ENCODE measurements at regions not wholly inside any gene's neighbourhood (a gene's known extent, or its start where the extent isn't known, plus 50 kb on each side); places are given as distances from the start of the nearest gene placed in this dataset.
"Not testable (repeated sequence)": the region's sequence is repeated elsewhere in the genome, so short reads cannot be mapped to it uniquely, and the experiment has no call there.

DNA sequence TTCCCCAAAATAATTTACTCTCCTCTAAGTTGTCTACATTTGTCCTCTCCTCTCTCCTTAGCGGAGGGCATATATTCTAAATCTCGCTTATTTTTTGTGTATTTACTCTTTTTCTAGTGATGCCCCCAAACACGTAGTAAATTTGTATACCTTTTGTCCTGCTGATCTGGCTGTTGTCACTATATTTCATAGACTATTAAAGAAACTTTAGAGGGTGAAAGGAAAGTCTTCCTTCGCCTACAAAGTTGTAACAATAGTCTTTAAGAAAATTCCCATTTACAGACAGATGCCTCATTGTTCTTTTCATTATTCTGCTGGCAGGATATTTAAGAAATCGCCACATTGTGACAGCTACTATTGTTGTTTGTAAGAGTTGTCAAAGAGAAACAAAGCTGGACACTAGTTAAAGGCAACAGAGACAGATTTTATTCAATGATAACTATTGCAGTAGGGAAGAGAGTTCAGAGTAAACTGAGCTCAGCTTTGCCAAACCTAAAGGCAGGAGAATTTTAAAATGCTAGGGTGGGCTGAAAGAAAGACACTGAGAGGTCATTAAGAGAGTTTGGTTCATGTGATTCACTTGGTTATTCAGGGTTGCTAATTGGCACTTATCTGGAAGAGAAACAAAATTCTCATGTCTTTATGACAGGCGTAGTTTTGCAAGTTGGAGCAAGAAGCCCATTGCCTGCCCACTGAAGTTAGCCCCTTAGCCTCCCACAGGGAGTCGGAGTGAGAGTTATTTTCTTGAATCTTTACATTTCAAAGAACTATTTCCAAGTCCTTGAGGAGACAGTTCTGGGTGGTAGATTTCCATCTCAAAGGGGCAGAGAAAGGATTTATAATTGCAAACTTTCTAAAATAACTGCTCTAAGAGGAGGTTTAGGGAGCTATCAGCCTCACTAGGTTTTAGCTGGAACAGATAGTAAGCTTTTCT is 1272.5 kb upstream of the SEL1L start:
- DNase-seq (ENCODE audit: low spot score), result peak; percentile 84

DNA sequence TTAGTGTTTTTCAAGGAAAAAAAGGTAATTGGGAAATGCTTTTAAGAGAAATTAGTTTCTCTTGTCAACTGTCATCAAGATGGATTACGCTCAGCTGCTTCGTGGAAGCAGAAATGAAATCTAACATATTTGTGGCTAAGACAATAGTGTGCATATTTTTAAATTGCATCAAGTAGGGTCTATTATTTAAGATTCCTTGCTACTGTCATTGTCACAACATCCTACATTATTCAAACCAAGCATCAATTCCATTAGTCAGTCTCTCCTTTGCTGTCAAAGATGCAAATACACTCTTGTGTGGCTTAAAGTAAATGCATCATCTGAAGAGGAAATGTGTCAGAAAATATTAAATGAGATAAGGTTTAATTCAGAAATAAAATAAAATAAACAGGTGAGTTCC is 1277.6 kb upstream of the SEL1L start:
- DNase-seq (ENCODE audit: low spot score), result no peak

DNA sequence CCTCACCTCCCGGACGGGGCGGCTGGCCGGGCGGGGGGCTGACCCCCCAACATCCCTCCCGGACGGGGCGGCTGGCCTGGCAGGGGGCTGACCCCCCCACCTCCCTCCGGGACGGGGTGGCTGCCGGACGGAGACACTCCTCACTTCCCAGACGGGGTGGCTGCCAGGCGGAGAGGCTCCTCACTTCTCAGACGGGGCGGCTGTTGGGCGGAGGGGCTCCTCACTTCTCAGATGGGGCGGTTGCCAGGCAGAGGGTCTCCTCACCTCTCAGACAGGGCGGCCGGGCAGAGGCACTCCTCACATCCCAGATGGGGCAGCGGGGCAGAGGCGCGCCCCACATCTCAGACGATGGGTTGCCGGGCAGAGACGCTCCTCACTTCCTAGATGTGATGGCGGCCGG is 1280.7 kb upstream of the SEL1L start:
- not testable (repeated sequence) for DNase-seq (ENCODE audit: low spot score)

DNA sequence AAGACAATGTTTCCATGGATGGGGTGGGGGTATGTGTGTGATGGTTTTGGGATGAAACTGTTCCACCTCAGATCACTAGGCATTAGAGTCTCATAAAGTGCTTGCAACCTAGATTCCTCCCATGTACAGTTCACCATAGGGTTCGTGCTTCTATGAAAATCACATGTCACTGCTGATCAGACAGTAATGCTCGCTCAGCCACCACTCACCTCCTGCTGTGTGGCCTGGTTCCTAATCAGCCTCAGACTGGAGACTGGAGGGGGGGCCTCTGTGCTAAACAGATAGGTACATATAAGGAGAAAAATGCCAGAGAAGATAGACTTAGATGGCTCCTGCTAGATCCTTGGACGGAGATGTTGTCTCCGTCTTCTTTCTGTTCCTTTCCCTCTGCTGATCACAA is 1296.9 kb upstream of the SEL1L start:
- no peak for DNase-seq (ENCODE audit: low spot score)

DNA sequence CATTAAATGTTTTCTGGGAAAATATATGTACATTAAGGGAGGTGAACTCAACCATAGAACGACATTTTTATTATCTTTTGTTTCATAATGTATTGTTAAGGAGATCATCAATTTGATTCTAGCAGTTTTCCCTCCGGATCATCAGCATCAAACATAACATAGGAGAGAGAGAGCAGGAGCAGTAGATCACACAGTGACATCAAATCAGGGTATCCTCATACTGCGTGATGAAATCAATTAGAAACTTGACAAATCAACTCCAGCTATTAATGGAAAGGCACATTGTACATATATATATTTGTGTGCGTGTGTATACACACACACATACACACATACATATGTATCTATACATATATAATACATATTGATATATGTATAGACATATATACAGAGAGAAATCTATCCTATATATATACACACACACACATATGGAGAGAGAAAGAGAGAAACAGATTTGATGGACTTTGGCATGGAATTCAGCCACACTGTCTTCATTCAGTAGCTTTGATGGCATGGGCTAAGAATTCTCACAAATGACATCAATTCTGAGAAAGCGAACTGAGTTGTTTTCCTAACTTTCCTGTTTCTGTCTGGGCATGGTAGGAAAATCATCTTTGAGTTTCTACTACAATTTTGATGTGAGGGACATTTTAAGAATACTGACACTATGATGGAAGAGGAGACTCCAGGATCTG is 1302.8 kb upstream of the SEL1L start:
- no peak for DNase-seq (ENCODE audit: low spot score)

DNA sequence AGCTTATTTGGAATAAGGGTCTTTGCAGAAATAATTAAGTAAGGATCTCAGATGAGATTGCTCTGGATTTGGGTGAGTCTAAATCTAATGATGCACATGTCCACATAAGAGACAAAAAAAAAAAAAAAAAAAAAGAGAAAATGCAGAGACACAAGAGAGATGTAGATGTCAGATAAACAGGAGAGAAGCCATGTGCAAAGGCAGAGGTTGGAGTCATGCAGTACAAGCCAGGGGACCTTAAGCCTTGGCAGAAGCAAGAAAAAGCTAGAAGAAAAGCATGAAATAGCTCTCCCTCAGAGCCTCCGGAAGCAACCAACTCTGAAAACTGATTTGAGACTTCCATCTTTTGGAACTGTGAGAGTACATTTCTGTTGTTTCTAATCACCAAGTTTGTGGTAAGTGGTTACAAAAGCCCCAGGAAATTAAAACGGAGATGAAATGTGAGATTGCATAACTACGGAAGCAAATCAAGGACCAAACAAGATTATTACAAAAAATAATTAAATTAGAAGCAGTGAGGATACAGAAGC is 1304.0 kb upstream of the SEL1L start:
- DNase-seq (ENCODE audit: low spot score), result no peak

DNA sequence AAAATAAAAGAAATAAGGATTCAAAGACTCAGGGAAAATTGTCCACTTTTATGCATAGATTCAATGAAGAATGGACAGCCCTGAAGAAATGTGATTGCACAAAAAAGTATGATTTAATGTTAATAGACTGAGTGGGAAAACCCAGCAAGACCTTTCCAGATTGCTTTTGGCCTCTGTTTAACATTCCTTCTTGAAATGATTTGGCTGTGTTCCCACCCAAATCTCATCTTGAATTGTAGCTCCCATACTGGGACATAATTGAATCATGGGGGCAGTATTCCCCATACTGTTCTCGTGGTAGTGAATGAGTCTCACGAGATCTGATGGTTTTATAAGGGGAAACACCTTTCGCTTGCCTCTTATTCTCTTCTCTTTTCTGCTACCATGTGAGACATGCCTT is 1316.9 kb upstream of the SEL1L start:
- no peak for DNase-seq (ENCODE audit: low spot score)

DNA sequence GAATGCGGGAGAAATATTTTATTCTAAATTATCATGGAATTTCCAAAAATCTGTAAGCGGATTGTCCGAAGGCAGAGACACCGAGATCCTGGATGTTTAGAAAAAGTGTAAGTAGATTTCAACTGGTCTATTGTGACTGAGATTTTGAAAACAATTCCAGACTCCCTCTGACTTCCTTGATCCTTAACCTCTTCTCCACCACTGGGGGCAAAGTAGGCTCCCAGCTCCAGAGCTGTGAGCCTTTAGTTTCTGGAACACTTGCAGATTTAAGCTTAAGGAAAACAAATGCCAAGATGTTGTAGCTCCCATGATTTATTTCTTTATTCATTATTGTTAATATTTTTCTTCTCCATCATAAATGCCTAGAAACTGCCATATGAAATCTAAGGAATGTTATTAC is 1320.5 kb upstream of the SEL1L start:
- no peak for DNase-seq (ENCODE audit: low spot score)

DNA sequence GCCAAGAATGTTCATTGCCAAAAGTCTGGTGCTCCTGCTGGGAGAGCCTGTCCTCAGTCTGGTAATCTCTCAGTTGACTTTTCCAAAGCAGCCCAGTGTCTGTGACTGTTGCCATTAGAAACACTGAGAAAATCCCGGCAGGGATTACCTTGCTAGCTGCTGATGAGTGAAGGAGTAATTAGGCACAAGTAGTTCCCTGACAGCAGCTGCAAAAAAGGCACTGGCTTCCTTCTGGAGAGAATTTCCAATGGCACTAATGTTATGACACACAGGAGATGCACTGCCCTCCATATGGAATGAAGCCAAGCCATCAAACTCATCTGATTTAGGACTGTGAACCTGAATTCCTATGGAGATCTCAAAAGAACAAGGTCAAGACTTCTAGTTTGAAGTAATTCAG is 1321.2 kb upstream of the SEL1L start:
- no peak for DNase-seq (ENCODE audit: low spot score)

DNA sequence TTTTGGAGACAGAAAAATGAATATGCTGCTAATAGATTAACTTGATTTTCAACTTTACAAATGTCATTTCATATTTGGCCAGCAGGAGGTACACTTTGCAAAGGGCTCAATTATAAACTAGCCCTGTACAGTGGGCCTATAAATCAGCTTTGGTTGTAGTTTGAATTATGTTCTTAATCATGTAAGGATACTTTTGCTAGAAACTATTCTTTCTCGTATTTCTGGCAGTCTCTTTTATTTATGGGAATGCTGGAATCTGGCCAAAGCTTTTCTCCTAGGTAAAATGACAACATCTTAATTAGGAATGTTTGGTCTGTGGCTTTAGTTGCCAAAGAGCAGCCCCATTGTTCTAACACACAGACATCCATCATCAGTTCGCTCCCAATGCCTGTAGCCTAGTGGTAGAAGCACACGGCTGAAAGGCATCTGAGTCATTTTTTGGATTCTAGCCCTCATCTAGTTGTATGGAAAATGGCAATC is 1322.3 kb upstream of the SEL1L start:
- DNase-seq (ENCODE audit: low spot score), result peak; percentile 83

DNA sequence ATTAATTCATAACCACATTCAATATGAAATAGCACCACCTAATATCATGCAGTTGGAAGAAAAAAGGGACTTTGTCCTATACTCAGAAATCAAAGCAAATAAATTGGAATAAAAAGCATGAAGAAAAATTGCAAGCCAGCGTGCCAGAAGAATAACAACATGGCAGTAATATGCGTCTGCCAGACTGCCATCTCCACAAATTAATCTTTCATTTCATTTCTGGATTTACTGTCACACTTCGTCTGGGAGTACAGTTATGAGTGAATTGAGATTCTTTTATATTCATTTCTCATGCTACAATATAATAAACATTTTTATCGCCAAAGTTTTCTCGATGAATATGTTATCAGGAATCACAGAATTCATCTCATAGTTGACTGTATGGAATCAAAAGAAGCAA is 1327.7 kb upstream of the SEL1L start:
- DNase-seq (ENCODE audit: low spot score), result no peak

DNA sequence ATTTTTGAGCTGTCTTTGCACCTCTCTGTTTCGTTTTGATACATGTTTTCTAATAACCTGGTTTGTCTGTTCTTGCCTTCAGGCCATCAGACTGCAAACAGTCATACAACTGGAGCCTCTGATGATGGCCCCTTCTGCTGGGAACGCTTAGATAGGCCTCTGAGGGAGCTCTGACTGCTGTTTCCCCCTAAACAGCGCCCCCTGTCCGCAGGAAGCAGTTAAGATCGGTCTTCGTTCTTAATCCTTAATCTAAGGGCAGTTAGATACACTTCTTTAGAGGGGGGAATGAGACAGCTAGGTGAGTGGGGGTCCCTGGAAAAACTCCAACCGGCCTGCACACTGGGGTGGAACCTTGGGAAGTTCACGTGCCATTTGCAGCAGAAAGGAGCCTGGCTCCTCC is 1338.8 kb upstream of the SEL1L start:
- no peak for DNase-seq (ENCODE audit: low spot score)

DNA sequence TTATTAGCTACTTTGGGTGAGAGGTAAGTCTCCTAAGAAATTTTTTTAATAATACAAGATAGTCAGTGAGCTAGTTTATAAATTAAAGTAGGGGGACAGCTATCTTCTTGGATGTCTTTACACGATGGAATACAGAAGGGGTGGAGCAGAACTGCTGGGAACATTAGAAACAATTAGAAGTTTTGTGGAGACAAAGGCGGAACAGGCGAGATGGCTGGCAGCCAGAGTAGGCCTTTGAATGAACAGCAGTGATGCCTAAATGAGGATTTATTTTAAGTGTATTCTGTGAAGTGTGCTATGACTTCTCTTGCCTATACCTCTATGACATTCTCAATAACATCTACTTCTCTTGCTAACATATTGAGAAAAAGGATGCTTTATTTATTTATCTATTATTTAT is 1345.3 kb upstream of the SEL1L start:
- peak; percentile 23 for DNase-seq (ENCODE audit: low spot score)

DNA sequence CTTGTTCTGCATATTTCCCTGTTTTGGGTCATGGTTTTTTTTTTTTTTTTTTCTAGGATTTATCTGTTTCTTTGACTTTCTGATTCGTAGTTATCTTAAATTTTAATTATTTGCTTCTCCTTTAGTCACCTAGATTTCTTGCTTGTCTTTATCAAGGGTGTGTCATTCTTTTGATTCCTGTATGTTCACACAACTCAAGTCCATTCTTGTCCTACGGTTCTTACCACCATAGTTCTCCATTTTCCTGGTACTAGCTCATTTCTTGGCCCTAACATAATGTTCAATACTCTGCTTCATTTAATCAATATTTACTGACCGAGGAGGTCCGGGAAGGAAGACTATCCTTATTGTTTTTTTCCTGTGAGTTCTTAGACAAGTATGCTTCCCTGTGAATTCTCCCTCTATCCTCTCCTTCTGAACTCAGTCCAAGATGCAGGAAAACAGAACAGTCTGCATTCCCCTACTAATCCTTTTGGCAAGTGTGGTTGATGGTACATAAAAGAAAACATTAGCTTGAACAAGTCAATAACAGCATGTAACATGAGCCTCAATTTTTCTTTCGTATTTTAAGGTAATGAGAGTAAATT is 1346.4 kb upstream of the SEL1L start:
- DNase-seq (ENCODE audit: low spot score), result no peak

DNA sequence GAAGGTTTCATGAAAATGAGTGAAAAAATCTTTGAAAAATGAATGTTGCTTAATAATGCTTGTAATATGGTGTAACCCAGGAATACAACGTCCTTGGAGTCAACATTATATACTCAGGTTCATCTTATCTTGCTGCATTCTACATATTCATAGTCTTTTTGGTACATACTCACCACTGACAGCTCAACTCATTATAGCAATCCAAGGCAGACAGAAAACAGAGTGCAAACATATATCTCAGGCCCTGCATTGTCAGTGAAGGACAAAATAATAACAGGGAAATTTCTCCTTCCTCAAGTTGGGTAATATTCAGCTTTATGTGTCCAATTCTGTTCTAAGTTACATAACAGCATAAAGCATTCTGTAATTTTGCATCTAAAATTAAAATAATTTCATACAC is 1353.0 kb upstream of the SEL1L start:
- DNase-seq (ENCODE audit: low spot score), result no peak

DNA sequence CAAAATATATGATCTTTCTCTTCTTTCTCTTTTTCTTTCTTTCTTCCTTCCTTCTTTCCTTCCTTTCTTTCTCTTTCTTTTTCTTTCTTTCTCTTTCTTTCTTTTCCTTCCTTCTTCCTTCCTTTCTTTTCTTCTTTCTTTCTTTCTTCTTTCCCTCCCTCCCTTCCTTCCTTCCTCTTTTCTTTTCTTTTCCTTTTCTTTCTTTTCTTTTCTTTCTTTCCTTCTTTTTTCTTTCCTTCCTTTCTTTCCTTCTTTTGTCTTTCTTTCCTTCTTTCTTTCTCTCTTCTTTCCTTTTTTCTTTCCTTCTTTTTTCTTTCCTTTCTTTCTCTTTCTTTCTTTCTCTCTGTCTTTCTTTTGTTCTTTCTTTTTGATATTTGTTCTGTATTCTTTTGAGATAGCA is 1356.0 kb upstream of the SEL1L start:
- no peak for DNase-seq (ENCODE audit: low spot score)

DNA sequence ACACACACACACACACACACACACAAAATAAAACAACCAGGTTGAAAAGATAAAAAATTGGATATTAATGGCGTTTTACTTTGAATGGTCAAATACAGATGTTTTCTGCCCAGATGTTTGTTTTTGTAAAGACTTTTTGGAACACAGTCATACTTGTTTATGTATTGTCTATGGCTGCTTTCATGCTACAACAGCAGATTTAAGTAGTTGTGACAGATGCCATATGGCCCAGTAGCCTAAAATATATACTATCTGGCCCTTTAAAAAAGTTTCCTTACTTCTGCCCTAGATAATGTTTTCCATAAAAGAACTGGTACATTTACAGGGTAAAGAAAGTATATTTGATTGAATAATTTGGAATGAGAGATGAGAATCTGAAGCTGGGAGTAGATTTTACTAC is 1362.8 kb upstream of the SEL1L start:
- no peak for DNase-seq (ENCODE audit: low spot score)

DNA sequence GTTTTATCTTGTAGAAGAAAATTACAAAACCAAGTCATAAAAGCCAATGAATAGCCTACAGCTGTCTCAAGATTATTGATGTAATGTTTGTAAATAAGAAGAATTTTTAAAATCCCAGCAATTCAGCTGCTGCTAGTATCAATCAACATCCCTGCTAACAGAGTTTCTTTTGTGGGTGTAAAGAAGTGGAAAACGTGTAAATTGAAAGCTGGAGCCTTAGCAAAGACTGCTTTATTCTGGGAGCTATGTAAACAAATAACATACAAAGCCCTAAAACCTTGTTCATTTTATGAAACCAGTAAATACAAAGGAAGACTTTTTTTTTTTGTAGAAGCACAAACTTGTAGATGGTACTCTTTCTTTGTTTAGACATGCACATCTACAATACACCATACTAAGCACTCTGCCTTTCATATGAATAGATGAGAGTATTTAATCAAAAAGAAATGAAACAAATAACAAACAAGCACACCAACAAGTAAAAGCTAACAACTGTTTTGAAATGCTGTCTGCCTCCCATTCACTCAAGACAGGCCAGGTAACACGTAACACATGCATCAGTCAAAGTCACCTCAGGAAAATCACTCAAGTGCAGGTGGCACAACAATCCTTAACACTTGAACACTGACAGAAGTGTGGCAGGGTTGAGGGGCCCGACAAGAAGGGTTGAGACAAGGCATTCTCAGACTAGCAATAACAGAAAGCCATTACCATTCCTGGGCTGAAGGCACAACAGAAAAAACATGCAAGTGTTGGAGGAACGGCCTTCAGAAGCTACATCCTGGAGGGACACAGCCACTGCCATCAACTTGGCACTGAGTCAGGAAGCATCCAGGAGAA is 1364.0 kb upstream of the SEL1L start:
- no peak for DNase-seq (ENCODE audit: low spot score)

DNA sequence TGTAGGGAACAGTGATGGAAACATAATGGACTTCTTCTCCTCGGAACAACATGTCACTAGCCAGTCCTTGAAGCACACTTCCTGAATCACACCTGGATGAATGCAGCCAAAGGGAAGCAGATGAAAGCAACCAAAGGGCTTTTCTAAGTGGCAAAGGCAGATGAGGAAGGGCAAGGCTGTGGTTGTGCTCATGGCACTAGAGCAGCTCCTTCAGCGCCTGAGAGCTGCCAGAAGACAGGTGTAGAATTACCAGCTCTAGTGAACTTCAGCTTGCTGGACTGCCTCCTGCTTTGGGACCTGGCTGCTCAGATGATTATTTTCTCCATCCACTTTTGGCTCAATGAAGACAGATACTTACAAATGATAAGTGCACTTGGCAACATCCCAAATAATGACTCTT is 1372.1 kb upstream of the SEL1L start:
- no peak for DNase-seq (ENCODE audit: low spot score)

DNA sequence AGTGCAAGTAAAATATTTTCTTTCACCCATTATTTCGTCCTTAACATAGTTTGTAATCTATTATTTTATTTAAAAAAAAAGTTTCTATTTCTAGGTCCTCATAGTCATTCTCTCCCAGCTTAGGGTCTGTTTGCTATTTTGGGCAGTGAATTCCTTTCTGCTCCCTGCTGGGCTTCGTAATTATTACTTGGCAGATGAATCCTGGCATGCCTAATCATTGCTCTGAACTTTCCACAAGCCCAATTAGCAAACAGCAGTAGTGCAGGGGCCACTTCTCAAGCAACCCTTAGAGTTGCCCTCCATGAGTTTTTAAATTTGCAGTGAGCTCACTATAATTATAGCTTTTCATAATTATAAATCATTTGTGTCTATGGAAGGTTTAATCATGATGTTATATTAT is 1378.3 kb upstream of the SEL1L start:
- DNase-seq (ENCODE audit: low spot score), result no peak

DNA sequence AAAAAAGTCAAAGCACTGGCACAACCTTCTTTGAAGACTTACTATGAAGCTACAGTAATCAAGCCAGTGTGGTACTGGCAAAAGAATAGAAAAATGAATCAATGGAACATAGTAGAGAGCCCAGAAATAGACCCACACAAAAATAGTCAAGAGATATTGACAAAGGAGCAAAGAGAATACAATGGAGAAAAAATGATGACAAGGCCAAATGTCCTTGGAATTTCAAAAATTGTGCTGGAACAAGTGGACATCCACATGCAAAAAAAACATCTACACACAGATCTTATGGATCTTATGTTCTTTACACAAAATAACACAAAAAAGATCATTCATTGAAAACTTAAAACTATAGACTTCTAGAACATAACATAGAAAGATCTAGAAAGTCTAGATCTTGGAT is 1379.7 kb upstream of the SEL1L start:
- no peak for DNase-seq (ENCODE audit: low spot score)

DNA sequence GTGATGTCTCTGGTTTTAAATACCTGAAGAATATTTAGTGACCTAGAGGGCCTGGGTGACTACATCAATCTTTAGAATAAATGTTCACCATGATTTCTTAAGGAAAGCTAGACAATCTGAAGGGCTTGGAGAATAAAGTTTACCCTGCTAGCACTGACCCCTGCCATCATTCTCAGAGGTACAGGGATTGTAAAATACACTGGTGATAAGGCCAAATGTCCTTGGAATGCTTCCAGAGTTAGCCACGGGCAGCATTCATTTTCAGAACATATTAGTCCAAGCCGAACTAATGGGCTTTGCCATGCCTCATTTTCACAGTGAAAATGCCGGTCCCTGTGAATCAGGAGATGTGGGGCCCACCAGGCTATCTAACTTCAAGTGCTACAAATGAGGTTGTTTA is 1381.7 kb upstream of the SEL1L start:
- DNase-seq (ENCODE audit: low spot score), result no peak
